Pancreas (tissue), 10 donors: ENCODE measurements at regions not wholly inside any gene's neighbourhood (a gene's known extent, or its start where the extent isn't known, plus 50 kb on each side); places are given as distances from the start of the nearest gene placed in this dataset.

Source experiments
- ATAC-seq, 4 donors: fragments of 200-7000 bp; cut with Tn5 transposase; one replicate each; pipeline versions ENCODE4 v1.8.0 to v1.9.1; 2020; ENCODE audit warnings: mild to moderate bottlenecking in 4 of 4, moderate library complexity in 4 of 4
- DNase-seq, 6 donors: peaks; one replicate each; pipeline ENCODE4 v3.0.0-alpha.2; 2020
- FAIRE-seq: peaks from 2 replicates; lab custom pipeline; 2012; peaks lifted over from hg19 to GRCh38; lab: Jason Lieb, UNC
- H3K27ac ChIP-seq, 4 donors: fragments of 200-600 bp; sonication (generic); 1 replicate in 3 of 4; 2 replicates in 1 of 4; pipeline versions ENCODE4 v1.5.0 to v1.8.0; 2020
- H3K27me3 ChIP-seq, 4 donors: fragments of 200-600 bp; one replicate each; pipeline ENCODE4 v1.8.0; 2021
- H3K36me3 ChIP-seq, 3 donors: fragments of 200-600 bp; sonication (generic) in 1 of 3; one replicate each; pipeline versions ENCODE4 v1.5.0 to v1.8.0; 2020 to 2021
- H3K4me1 ChIP-seq, 3 donors: fragments of 200-600 bp; one replicate each; pipeline ENCODE4 v1.8.0; 2021
- H3K4me3 ChIP-seq, 4 donors: fragments of 200-600 bp; sonication (generic) in 2 of 4; one replicate each; pipeline versions ENCODE4 v1.5.0 to v1.8.0; 2020 to 2021
- H3K9me3 ChIP-seq, 4 donors: fragments of 200-600 bp; one replicate each; pipeline ENCODE4 v1.8.0; 2021
- CTCF ChIP-seq, 4 donors: fragments of 200-600 bp; sonication (generic) in 3 of 4; IDR thresholded peaks; one replicate each; pipeline versions ENCODE4 v1.5.0 to v1.8.0; 2021; ENCODE audit warnings: antibody characterized with exemption in 4 of 4
- WGBS, 2 donors: extraction: QIAGEN DNeasy Blood & Tissue Kit; methylation state at CpG; one replicate each; pipeline ENCODE4 v1.1.7; 2013; 5-methylcytosine and 5-hydroxymethylcytosine counted together
- intact Hi-C, 3 donors: fragments of 100-400 bp; cut with DNase I; formaldehyde crosslinking; loops; one replicate each; pipeline versions ENCODE4 v1.11.1 to v1.14.2; 2022
- donor health status: healthy with polysubstance abuse.
- donor health status: DM: no; HTN: no; CAD: no; lungs with moderate emphysema.
- donor health status: DM: no; HTN: no; CAD: no.
- donor health status: control.
- donor health status: control.
- donor health status: Bipolar disorder and iron deficiency.
- donor health status: DM: yes; HTN: yes; CAD: no.
- donor health status: DM: no; HTN: no; CAD: no.
- donor health status: DM: no; HTN: no; CAD: no.
- donor health status: DM: yes; HTN: yes; CAD: no.

- Histone ChIP-seq H3K27me3 (no peaks in the 10 kb centered on the region), H3K27ac (no peak overlapping the region), H3K4me1 (peaks cover 27 to 33% (median 32%) of the 10 kb centered on the region in 3 donors), H3K4me3 (no peak overlapping the region), H3K9me3 (no peaks in the 10 kb centered on the region), H3K36me3 (no peaks in the 10 kb centered on the region)
- TF ChIP-seq CTCF (IDR thresholded peaks at IDR 0.05): no peak
- intact Hi-C loops: no loop called here
- no peak for FAIRE-seq
- ATAC-seq: no peak
- no peak for DNase-seq
- WGBS, 2 donors: 71 to 72% methylated on average over 11 of the region's 11 CpGs
These were observed 221.3 kb downstream of the OPA1 start for GRCh38 chr3:193814166-193814892.

GRCh38 chr3:193815246-193816027 is 222.4 kb downstream of the OPA1 start:
- no peak for DNase-seq
- ATAC-seq: no peak
- no peak for TF ChIP-seq CTCF (IDR thresholded peaks at IDR 0.05)
- no peak for FAIRE-seq
- H3K27me3 ChIP-seq: no peaks in the 10 kb centered on the region
- WGBS, 2 donors: 76 to 84% methylated on average over 8 of the region's 8 CpGs
- H3K36me3 ChIP-seq: no peaks in the 10 kb centered on the region
- peaks cover 27 to 33% (median 32%) of the 10 kb centered on the region in 3 donors for H3K4me1 ChIP-seq
- no peak overlapping the region for H3K27ac ChIP-seq
- intact Hi-C loops: no loop called here
- H3K4me3 ChIP-seq: no peak overlapping the region
- no peaks in the 10 kb centered on the region for H3K9me3 ChIP-seq

- H3K4me1 ChIP-seq: peaks cover 27 to 33% (median 32%) of the 10 kb centered on the region in 3 donors
- H3K36me3 ChIP-seq: no peaks in the 10 kb centered on the region
- ATAC-seq (no peak), DNase-seq (no peak), FAIRE-seq (no peak)
- H3K4me3 ChIP-seq: no peak overlapping the region
- 88 to 94% methylated on average over 10 of the region's 10 CpGs for WGBS, 2 donors
- no peaks in the 10 kb centered on the region for H3K27me3 ChIP-seq
- no peaks in the 10 kb centered on the region for H3K9me3 ChIP-seq
- no peak for TF ChIP-seq CTCF (IDR thresholded peaks at IDR 0.05)
- intact Hi-C loops: no loop called here
- H3K27ac ChIP-seq: no peak overlapping the region
These were observed 223.0 kb downstream of the OPA1 start for GRCh38 chr3:193816028-193816395.

- WGBS, 2 donors: 17 to 25% methylated on average over 14 of the region's 14 CpGs
- ATAC-seq (peak; percentile 88 to 92 (median 90)), FAIRE-seq (no peak), DNase-seq (peak; percentile 81 to 96 (median 94))
- intact Hi-C loops: no loop called here
- H3K27me3 ChIP-seq: no peaks in the 10 kb centered on the region
- no peak for TF ChIP-seq CTCF (IDR thresholded peaks at IDR 0.05)
- H3K36me3 ChIP-seq: no peaks in the 10 kb centered on the region
- H3K4me3 ChIP-seq: peak overlapping the region in 2 of 4 donors; percentile 1 to 18
- H3K27ac ChIP-seq: peak overlapping the region; percentile 61 to 86 (median 79)
- H3K9me3 ChIP-seq: no peaks in the 10 kb centered on the region
- H3K4me1 ChIP-seq: peaks cover 27 to 33% (median 32%) of the 10 kb centered on the region in 3 donors
These were observed 223.8 kb downstream of the OPA1 start for GRCh38 chr3:193816656-193817311.
